Loucy (cell line): ENCODE measurements at regions not wholly inside any gene's neighbourhood (a gene's known extent, or its start where the extent isn't known, plus 50 kb on each side); places are given as distances from the start of the nearest gene placed in this dataset.

Source experiments
- CTCF ChIP-seq: fragments of 200-600 bp; sonication (generic); conservative IDR thresholded peaks from 2 replicates; pipeline ENCODE4 v1.5.1; 2014; ENCODE audit warnings: mild to moderate bottlenecking, antibody characterized with exemption, low read length
- EZH2phosphoT487 ChIP-seq: fragments of 200-600 bp; IDR thresholded peaks from 2 replicates; pipeline ENCODE4 v1.6.1; 2018; ENCODE audit warnings: antibody characterized with exemption, mild to moderate bottlenecking, moderate library complexity, borderline replicate concordance

GRCh38 chr21:38637161-38637560 is 138.9 kb upstream of the ERG start:
- TF ChIP-seq CTCF (no peak), EZH2phosphoT487 (no peak)
